ENCODE measurements at regions not wholly inside any gene's neighbourhood (a gene's known extent, or its start where the extent isn't known, plus 50 kb on each side); places are given as distances from the start of the nearest gene placed in this dataset.

DNA sequence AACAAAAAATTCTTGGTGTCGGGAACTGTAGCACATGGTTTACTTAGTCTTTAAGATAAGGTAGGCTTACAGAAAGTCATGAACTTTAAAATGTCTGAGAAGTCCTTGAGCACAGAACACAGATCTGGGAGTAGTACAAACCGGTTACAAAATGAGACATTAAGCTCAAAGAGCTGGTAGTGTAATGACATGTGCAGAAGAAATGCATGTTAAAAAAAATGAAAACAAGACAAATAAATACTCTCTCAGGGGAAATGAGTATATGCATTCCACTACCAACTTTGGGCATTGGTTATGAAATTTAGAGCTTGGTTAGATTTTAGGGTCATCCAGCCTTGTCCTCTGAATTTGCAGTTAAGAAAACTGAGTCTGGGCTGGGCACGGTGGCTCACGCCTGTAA lies 91.5 kb upstream of the F3 start:
- TF ChIP-seq POLR2A (IDR thresholded peaks at IDR 0.05): no peak
- TF ChIP-seq, protein P1, sequence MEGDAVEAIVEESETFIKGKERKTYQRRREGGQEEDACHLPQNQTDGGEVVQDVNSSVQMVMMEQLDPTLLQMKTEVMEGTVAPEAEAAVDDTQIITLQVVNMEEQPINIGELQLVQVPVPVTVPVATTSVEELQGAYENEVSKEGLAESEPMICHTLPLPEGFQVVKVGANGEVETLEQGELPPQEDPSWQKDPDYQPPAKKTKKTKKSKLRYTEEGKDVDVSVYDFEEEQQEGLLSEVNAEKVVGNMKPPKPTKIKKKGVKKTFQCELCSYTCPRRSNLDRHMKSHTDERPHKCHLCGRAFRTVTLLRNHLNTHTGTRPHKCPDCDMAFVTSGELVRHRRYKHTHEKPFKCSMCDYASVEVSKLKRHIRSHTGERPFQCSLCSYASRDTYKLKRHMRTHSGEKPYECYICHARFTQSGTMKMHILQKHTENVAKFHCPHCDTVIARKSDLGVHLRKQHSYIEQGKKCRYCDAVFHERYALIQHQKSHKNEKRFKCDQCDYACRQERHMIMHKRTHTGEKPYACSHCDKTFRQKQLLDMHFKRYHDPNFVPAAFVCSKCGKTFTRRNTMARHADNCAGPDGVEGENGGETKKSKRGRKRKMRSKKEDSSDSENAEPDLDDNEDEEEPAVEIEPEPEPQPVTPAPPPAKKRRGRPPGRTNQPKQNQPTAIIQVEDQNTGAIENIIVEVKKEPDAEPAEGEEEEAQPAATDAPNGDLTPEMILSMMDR (IDR thresholded peaks at IDR 0.05): no peak
